Lung (tissue), 11 donors: ENCODE measurements at regions not wholly inside any gene's neighbourhood (a gene's known extent, or its start where the extent isn't known, plus 50 kb on each side); places are given as distances from the start of the nearest gene placed in this dataset.

Source experiments
- ATAC-seq: fragments of 200-7000 bp; cut with Tn5 transposase; one replicate; pipeline ENCODE4 v1.9.1; 2020; ENCODE audit warnings: moderate number of reproducible peaks; ENCODE audit not compliant: insufficient read depth, low FRiP score
- DNase-seq, 3 donors: peaks; one replicate each; pipeline ENCODE4 v3.0.0-alpha.2; 2013 to 2017
- H3K27ac ChIP-seq, 2 donors: one replicate each; pipeline ENCODE4 v1.5.1; 2013; ENCODE audit warnings: mild to moderate bottlenecking in 2 of 2, moderate library complexity in 2 of 2, control low read depth in 1 of 2, inconsistent platforms in 1 of 2, low read depth in 1 of 2, low read length in 1 of 2
- H3K27me3 ChIP-seq, 3 donors: one replicate each; pipeline ENCODE4 v1.5.1; 2013; ENCODE audit warnings: low read length in 2 of 3; ENCODE audit not compliant: control insufficient read depth in 3 of 3, insufficient read depth in 3 of 3
- H3K36me3 ChIP-seq, 4 donors: one replicate each; pipeline ENCODE4 v1.5.1; 2013; ENCODE audit warnings: low read length in 4 of 4, mild to moderate bottlenecking in 1 of 4, moderate library complexity in 1 of 4; ENCODE audit not compliant: control insufficient read depth in 4 of 4, insufficient read depth in 4 of 4
- H3K4me1 ChIP-seq, 5 donors: one replicate each; pipeline ENCODE4 v1.5.1; 2013; ENCODE audit warnings: low read length in 5 of 5, mild to moderate bottlenecking in 2 of 5, moderate library complexity in 1 of 5; ENCODE audit not compliant: control insufficient read depth in 5 of 5, insufficient read depth in 5 of 5
- H3K4me3 ChIP-seq: one replicate; pipeline ENCODE4 v1.5.1; 2013; ENCODE audit warnings: mild to moderate bottlenecking, control low read depth, moderate library complexity
- H3K9ac ChIP-seq, 2 donors: one replicate each; pipeline ENCODE4 v1.5.1; 2013; ENCODE audit warnings: low read length in 2 of 2, control low read depth in 1 of 2; ENCODE audit not compliant: insufficient read depth in 1 of 2
- H3K9me3 ChIP-seq, 4 donors: one replicate each; pipeline ENCODE4 v1.5.1; 2013; ENCODE audit warnings: low read length in 3 of 4, mild to moderate bottlenecking in 1 of 4, moderate library complexity in 1 of 4; ENCODE audit not compliant: control insufficient read depth in 4 of 4, insufficient read depth in 3 of 4
- WGBS, 2 donors: extraction: QIAGEN DNeasy Blood & Tissue Kit; methylation state at CpG; one replicate each; pipeline ENCODE4 v1.1.7; 2013; 5-methylcytosine and 5-hydroxymethylcytosine counted together
- TF ChIP-seq, protein P1 (sequence below): IDR thresholded peaks from 2 replicates; pipeline ENCODE4 v1.5.1; 2012; ENCODE audit warnings: mild to moderate bottlenecking; ENCODE audit errors: control extremely low read depth, extremely low read depth
- donor health status: control.
- donor health status: control.
- donor health status: Bipolar disorder and iron deficiency.
- donor health status: healthy.
- donor health status: DM: yes; HTN: yes; CAD: no.

GRCh38 chr18:50469380-50469781, 90.5 kb upstream of the MAPK4 start:
- TF ChIP-seq, protein P1, sequence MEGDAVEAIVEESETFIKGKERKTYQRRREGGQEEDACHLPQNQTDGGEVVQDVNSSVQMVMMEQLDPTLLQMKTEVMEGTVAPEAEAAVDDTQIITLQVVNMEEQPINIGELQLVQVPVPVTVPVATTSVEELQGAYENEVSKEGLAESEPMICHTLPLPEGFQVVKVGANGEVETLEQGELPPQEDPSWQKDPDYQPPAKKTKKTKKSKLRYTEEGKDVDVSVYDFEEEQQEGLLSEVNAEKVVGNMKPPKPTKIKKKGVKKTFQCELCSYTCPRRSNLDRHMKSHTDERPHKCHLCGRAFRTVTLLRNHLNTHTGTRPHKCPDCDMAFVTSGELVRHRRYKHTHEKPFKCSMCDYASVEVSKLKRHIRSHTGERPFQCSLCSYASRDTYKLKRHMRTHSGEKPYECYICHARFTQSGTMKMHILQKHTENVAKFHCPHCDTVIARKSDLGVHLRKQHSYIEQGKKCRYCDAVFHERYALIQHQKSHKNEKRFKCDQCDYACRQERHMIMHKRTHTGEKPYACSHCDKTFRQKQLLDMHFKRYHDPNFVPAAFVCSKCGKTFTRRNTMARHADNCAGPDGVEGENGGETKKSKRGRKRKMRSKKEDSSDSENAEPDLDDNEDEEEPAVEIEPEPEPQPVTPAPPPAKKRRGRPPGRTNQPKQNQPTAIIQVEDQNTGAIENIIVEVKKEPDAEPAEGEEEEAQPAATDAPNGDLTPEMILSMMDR, result no peak
- Histone ChIP-seq H3K4me1 (no peaks in the 10 kb centered on the region), H3K36me3 (no peaks in the 10 kb centered on the region), H3K27me3 (no peaks in the 10 kb centered on the region), H3K27ac (no peak overlapping the region), H3K4me3 (no peak overlapping the region), H3K9me3 (peaks cover 0 to 9% (median 0%) of the 10 kb centered on the region in 4 donors), H3K9ac (no peak overlapping the region)
- 75 to 83% methylated on average over 6 of the region's 6 CpGs for WGBS, 2 donors
- no peak for DNase-seq
- no peak for ATAC-seq

DNA sequence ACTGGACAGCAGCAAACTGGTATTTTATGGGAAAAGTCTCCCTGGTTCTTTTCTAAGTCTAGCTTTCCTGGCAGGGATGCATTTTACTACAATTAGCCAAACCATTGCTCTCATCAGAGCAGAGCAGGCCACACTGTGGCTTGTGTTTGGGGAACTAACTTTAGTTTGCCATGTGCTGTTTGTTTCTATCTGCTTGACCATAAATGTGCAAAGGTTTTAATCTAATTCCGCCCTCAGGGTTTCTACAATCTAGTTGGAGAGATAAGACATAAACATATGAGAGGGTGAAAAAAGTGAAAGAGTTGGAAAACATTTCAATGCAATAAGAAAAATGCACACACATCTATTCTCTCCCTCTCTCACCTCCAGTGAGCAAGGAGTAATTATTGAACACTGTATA, 86.9 kb upstream of the MAPK4 start:
- no peak for ATAC-seq
- Histone ChIP-seq H3K9me3 (peaks cover 0 to 7% (median 0%) of the 10 kb centered on the region in 4 donors), H3K27ac (no peak overlapping the region), H3K27me3 (no peaks in the 10 kb centered on the region), H3K4me3 (no peak overlapping the region), H3K4me1 (no peaks in the 10 kb centered on the region), H3K9ac (no peak overlapping the region), H3K36me3 (no peaks in the 10 kb centered on the region)
- TF ChIP-seq, protein P1, result no peak
- WGBS, 2 donors, result 75 to 83% methylated on average over 1 of the region's 1 CpG
- DNase-seq, result no peak

DNA sequence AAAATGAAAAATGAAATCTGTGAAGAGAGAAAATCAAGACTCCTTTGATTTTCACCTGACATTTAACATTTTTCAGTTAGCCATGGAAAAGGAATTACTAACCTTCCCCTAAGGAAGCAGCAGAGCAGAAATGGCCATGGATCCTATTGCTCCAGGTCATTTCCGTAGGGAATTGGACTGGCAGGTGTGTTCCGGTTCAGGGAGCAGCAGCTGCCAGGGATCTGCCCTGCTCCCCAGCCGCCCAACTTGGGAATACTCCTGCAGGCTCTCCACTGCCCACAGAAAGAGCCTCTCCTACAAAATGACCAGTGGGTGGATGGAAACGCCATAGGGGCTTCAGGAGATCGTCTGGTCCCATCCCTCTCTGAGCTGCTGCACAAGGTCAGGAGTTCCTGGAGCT, 86.0 kb upstream of the MAPK4 start:
- DNase-seq (no peak), ATAC-seq (no peak)
- Histone ChIP-seq H3K9me3 (peaks cover 0 to 2% (median 0%) of the 10 kb centered on the region in 4 donors), H3K4me1 (no peaks in the 10 kb centered on the region), H3K36me3 (no peaks in the 10 kb centered on the region), H3K9ac (no peak overlapping the region), H3K27me3 (no peaks in the 10 kb centered on the region), H3K4me3 (no peak overlapping the region), H3K27ac (no peak overlapping the region)
- WGBS, 2 donors, result 72 to 85% methylated on average over 5 of the region's 5 CpGs
- TF ChIP-seq, protein P1, result no peak

GRCh38 chr18:50475538-50476193, 84.2 kb upstream of the MAPK4 start:
- Histone ChIP-seq H3K4me1 (no peaks in the 10 kb centered on the region), H3K4me3 (no peak overlapping the region), H3K27me3 (peaks cover 0 to 2% (median 0%) of the 10 kb centered on the region in 3 donors), H3K9me3 (peaks cover 0 to 2% (median 0%) of the 10 kb centered on the region in 4 donors), H3K9ac (no peak overlapping the region), H3K36me3 (no peaks in the 10 kb centered on the region), H3K27ac (no peak overlapping the region)
- DNase-seq (no peak), ATAC-seq (no peak)
- TF ChIP-seq, protein P1, result no peak
- WGBS, 2 donors, result 53 to 88% methylated on average over 4 of the region's 4 CpGs
